HL-60 (cell line): ENCODE measurements at regions not wholly inside any gene's neighbourhood (a gene's known extent, or its start where the extent isn't known, plus 50 kb on each side); places are given as distances from the start of the nearest gene placed in this dataset.

Source experiments
- DNase-seq, 2 experiments: peaks; one replicate each; pipeline ENCODE4 v3.0.0-alpha.2; 2010 to 2020; ENCODE audit warnings: low read depth in 1 of 2, low spot score in 1 of 2
- H3K27ac ChIP-seq: fragments of 250-450 bp; sonication (Bioruptor Pico); replicated peaks from 2 replicates; pipeline ENCODE4 v1.5.1; 2020; ENCODE audit warnings: mild to moderate bottlenecking, moderate library complexity
- H3K27me3 ChIP-seq: fragments of 250-450 bp; sonication (Bioruptor Pico); 2 replicates; pipeline ENCODE4 v1.5.1; 2021; ENCODE audit warnings: mild to moderate bottlenecking, moderate library complexity; ENCODE audit not compliant: insufficient read depth, poor library complexity, severe bottlenecking
- H3K4me3 ChIP-seq: replicated peaks from 2 replicates; pipeline ENCODE4 v1.5.1; 2011; ENCODE audit warnings: mild to moderate bottlenecking, control low read depth, low read length; ENCODE audit not compliant: insufficient read depth
- CTCF ChIP-seq: IDR thresholded peaks from one replicate; pipeline ENCODE4 v1.5.1; 2011; ENCODE audit warnings: low read length, control low read depth, inconsistent platforms; ENCODE audit not compliant: insufficient read depth
- GABPA ChIP-seq: IDR thresholded peaks from 2 replicates; pipeline ENCODE4 v1.6.1; 2012; ENCODE audit warnings: low read depth
- POLR2AphosphoS5 ChIP-seq: IDR thresholded peaks from 2 replicates; pipeline ENCODE4 v1.6.1; 2012; ENCODE audit warnings: low read depth
- REST ChIP-seq: IDR thresholded peaks from 2 replicates; pipeline ENCODE4 v1.6.1; 2012; ENCODE audit warnings: low read depth; ENCODE audit not compliant: insufficient replicate concordance
- SPI1 ChIP-seq: IDR thresholded peaks from 2 replicates; pipeline ENCODE4 v1.6.1; 2012; ENCODE audit warnings: low read depth, mild to moderate bottlenecking, borderline replicate concordance

GRCh38 chr13:33402975-33403374 lies 117.4 kb upstream of the STARD13 start:
- H3K27me3 ChIP-seq = no peaks in the 10 kb centered on the region
- no peak for TF ChIP-seq REST
- no peak for TF ChIP-seq SPI1
- no peak for TF ChIP-seq CTCF
- TF ChIP-seq POLR2AphosphoS5 = no peak
- no peak for TF ChIP-seq GABPA
- no peak overlapping the region for H3K4me3 ChIP-seq
- H3K27ac ChIP-seq = no peak overlapping the region
- DNase-seq = no peak

- TF ChIP-seq GABPA = no peak
- no peak for TF ChIP-seq SPI1
- TF ChIP-seq POLR2AphosphoS5 = no peak
- no peaks in the 10 kb centered on the region for H3K27me3 ChIP-seq
- H3K27ac ChIP-seq = no peak overlapping the region
- H3K4me3 ChIP-seq = no peak overlapping the region
- DNase-seq = no peak
These were observed 118.3 kb upstream of the STARD13 start for GRCh38 chr13:33403807-33404362.

GRCh38 chr13:33405371-33405770 lies 119.8 kb upstream of the STARD13 start:
- TF ChIP-seq SPI1 = no peak
- no peak for TF ChIP-seq CTCF
- TF ChIP-seq GABPA = no peak
- no peak for TF ChIP-seq REST
- TF ChIP-seq POLR2AphosphoS5 = no peak
- H3K27ac ChIP-seq = no peak overlapping the region
- DNase-seq = no peak
- no peak overlapping the region for H3K4me3 ChIP-seq
- no peaks in the 10 kb centered on the region for H3K27me3 ChIP-seq

GRCh38 chr13:33409673-33410510 lies 124.3 kb upstream of the STARD13 start:
- no peak overlapping the region for H3K4me3 ChIP-seq
- TF ChIP-seq CTCF (no peak), SPI1 (no peak)
- no peak overlapping the region for H3K27ac ChIP-seq
- H3K27me3 ChIP-seq = no peaks in the 10 kb centered on the region
- no peak for DNase-seq
